Heart left ventricle (tissue), 16 donors: ENCODE measurements at regions not wholly inside any gene's neighbourhood (a gene's known extent, or its start where the extent isn't known, plus 50 kb on each side); places are given as distances from the start of the nearest gene placed in this dataset.

ENCODE experiments used
- ATAC-seq, 4 donors: fragments of 200-7000 bp; cut with Tn5 transposase; one replicate each; pipeline ENCODE4 v1.9.1; 2020 to 2022; ENCODE audit warnings: moderate library complexity in 4 of 4, mild to moderate bottlenecking in 3 of 4, moderate number of reproducible peaks in 1 of 4
- DNase-seq, 5 donors: peaks; one replicate each; pipeline ENCODE4 v3.0.0-alpha.2; 2020
- H3K27ac ChIP-seq, 12 donors: fragments of 200-600 bp; sonication (generic) in 4 of 12; one replicate each; pipeline versions ENCODE4 v1.5.0 to v1.8.0; 2016 to 2022; ENCODE audit warnings: mild to moderate bottlenecking in 2 of 12
- H3K27me3 ChIP-seq, 9 donors: fragments of 200-600 bp; sonication (generic) in 2 of 9; one replicate each; pipeline versions ENCODE4 v1.5.1 to v1.8.0; 2016 to 2022; ENCODE audit warnings: mild to moderate bottlenecking in 3 of 9
- H3K36me3 ChIP-seq, 9 donors: fragments of 200-600 bp; sonication (generic) in 2 of 9; one replicate each; pipeline versions ENCODE4 v1.5.0 to v1.8.0; 2018 to 2022; ENCODE audit warnings: mild to moderate bottlenecking in 2 of 9
- H3K4me1 ChIP-seq, 12 donors: fragments of 200-600 bp; sonication (generic) in 4 of 12; one replicate each; pipeline versions ENCODE4 v1.5.0 to v1.8.0; 2016 to 2022; ENCODE audit warnings: mild to moderate bottlenecking in 3 of 12
- H3K4me3 ChIP-seq, 12 donors: fragments of 200-600 bp; sonication (generic) in 4 of 12; one replicate each; pipeline versions ENCODE4 v1.5.0 to v1.8.0; 2017 to 2022; ENCODE audit warnings: mild to moderate bottlenecking in 9 of 12, moderate library complexity in 4 of 12
- H3K9me3 ChIP-seq, 12 donors: fragments of 200-600 bp; sonication (generic) in 4 of 12; one replicate each; pipeline versions ENCODE4 v1.5.0 to v1.8.0; 2016 to 2022; ENCODE audit warnings: mild to moderate bottlenecking in 1 of 12
- POLR2A ChIP-seq, 2 donors: fragments of 450-650 bp; IDR thresholded peaks; one replicate each; pipeline ENCODE4 v1.6.1; 2017; ENCODE audit warnings: antibody characterized with exemption in 2 of 2, mild to moderate bottlenecking in 2 of 2, moderate library complexity in 2 of 2
- WGBS, 4 donors: extraction: QIAGEN DNeasy Blood & Tissue Kit in 2 of 4; methylation state at CpG; one replicate each; pipeline versions ENCODE4 v1.1.5 to v1.1.7; 2013 to 2018; 5-methylcytosine and 5-hydroxymethylcytosine counted together
- intact Hi-C, 10 donors: fragments of 100-400 bp; cut with DNase I; formaldehyde crosslinking; loops; one replicate each; pipeline versions ENCODE4 v1.11.1 to v1.14.2; 2022
- TF ChIP-seq, protein P1 (sequence below), 12 donors: fragments of 200-600 bp; sonication (generic) in 4 of 12; IDR thresholded peaks; one replicate each; pipeline versions ENCODE4 v1.5.0 to v1.8.0; 2018 to 2022; ENCODE audit warnings: antibody characterized with exemption in 12 of 12, mild to moderate bottlenecking in 5 of 12
- donor health status: ischemic (EF 13 %, LVEDD 7.1; RV severe dilation, severe dysfunction).
- donor health status: healthy with polysubstance abuse.
- donor health status: DM: no; HTN: yes; CAD: no.
- donor health status: DM: no; HTN: no; CAD: no.
- donor health status: ischemic (EF 25% LVEDD 6.9; RV normal size, moderate dysfunction).
- donor health status: ischemic (EF 25% LVEDD 5.7; RV mildly dilated, moderate dysfunction).
- donor health status: healthy.
- donor health status: DM: yes; HTN: yes; CAD: no.
- donor health status: ischemic (EF 35%, LVEDD 5.7; RV mildly dilated, moderate dysfunction).
- donor health status: nonischemic (EF 11% LVEDD 7.7; RV severe dilation, severe dysfunction).
- donor health status: DM: yes; HTN: yes; CAD: no.
- donor health status: PGD.
- donor health status: ischemic (EF 29% LVEDD 5.4; RV normal size, mild dysfunction).
- donor health status: nonischemic (EF 23%, LVEDD 6.1; RV moderate dilation, normal function).

DNA sequence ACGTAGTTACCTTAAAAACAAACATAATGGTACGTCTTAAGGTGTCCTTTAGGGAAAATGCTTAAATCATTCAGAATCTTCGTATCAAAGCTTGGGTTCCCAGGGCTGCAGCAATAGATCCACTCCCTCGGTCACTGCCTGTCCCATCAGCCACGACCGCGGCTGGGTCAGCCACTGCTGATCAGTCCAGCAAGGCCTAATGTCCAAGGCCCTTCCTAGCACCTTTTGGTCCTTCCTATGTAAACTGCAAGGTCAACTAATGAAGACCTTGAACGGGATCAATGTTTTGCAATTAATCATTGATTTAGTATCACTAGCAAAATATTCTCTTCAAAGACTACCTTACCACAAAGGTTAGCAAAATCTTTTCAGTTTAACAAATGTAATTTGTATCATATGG lies 122.2 kb upstream of the IGF1R start:
- no peaks in the 10 kb centered on the region for H3K4me1 ChIP-seq
- H3K9me3 ChIP-seq, result no peaks in the 10 kb centered on the region
- no peaks in the 10 kb centered on the region for H3K36me3 ChIP-seq
- DNase-seq, result no peak
- no peak for ATAC-seq
- peak overlapping the region in 1 of 12 donors; percentile 19 for H3K4me3 ChIP-seq
- H3K27me3 ChIP-seq, result peaks cover 0 to 13% (median 0%) of the 10 kb centered on the region in 9 donors
- TF ChIP-seq, protein P1, sequence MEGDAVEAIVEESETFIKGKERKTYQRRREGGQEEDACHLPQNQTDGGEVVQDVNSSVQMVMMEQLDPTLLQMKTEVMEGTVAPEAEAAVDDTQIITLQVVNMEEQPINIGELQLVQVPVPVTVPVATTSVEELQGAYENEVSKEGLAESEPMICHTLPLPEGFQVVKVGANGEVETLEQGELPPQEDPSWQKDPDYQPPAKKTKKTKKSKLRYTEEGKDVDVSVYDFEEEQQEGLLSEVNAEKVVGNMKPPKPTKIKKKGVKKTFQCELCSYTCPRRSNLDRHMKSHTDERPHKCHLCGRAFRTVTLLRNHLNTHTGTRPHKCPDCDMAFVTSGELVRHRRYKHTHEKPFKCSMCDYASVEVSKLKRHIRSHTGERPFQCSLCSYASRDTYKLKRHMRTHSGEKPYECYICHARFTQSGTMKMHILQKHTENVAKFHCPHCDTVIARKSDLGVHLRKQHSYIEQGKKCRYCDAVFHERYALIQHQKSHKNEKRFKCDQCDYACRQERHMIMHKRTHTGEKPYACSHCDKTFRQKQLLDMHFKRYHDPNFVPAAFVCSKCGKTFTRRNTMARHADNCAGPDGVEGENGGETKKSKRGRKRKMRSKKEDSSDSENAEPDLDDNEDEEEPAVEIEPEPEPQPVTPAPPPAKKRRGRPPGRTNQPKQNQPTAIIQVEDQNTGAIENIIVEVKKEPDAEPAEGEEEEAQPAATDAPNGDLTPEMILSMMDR (IDR thresholded peaks at IDR 0.05), result no peak
- no peak for TF ChIP-seq POLR2A (IDR thresholded peaks at IDR 0.05)
- 88 to 94% (median 91%) methylated on average over 8 of the region's 8 CpGs for WGBS, 4 donors
- intact Hi-C loops, result loop anchor here in 3 of 10 donors (10.0 kb wide), 3 partner anchors 119 to 319 kb away; partner anchors contain the start of gene IGF1R (in 1 of the 3)
- no peak overlapping the region for H3K27ac ChIP-seq

GRCh38 chr15:98528046-98528725 lies 120.2 kb upstream of the IGF1R start:
- 72 to 84% (median 73%) methylated on average over 8 of the region's 8 CpGs for WGBS, 4 donors
- intact Hi-C loops, result loop anchor here in 3 of 10 donors (10.0 kb wide), 3 partner anchors 117 to 317 kb away; partner anchors contain the start of gene IGF1R (in 1 of the 3)
- TF ChIP-seq, protein P1 (IDR thresholded peaks at IDR 0.05), result no peak
- no peak for TF ChIP-seq POLR2A (IDR thresholded peaks at IDR 0.05)
- Histone ChIP-seq H3K4me1 (no peaks in the 10 kb centered on the region), H3K27ac (no peak overlapping the region), H3K27me3 (peaks cover 0 to 14% (median 0%) of the 10 kb centered on the region in 9 donors), H3K9me3 (no peaks in the 10 kb centered on the region), H3K4me3 (no peak overlapping the region), H3K36me3 (no peaks in the 10 kb centered on the region)
- ATAC-seq (no peak), DNase-seq (no peak)

DNA sequence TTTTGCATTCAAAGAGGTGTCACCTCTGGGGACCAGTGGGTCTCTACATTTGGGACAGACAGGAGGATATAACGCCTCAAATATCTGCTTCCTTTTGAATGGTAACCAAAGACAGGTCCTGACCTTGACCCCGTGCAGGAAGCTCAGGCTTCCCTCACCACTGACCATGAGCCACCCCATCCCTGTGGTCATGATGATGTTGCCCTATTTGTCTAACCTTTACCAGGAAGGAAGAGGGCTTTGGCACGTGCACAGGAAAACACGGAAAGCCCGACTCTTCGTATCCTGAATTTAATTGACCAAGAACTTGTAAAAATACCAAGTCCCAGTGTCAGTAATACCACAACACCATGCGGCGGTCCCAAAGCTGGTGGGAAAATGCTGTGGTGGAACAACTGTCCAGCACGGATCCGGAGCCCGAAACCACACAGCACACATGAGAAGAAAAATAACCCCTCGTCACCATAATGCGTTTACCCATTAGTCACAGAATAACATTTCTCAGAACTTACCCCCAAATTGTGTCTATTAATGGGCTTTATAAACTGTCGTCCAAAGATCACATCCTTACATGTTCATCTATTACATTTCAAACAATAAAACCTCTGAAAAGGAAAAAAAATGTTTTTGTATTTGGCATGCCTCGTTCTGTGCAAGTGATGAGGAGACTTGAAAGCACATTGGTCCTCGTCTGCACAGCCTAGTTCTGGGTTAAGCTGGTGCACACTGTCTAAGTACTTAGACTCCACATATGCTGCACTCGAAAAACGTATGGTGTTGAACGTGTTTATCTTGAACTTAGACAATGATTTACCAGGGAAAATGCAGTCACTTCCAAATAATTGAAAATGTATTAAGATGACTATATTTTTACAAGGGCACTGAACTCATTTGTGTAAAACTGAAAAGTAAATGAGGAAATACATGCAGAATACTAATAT lies 118.9 kb upstream of the IGF1R start:
- DNase-seq (no peak), ATAC-seq (no peak)
- Histone ChIP-seq H3K27me3 (peaks cover 0 to 14% (median 0%) of the 10 kb centered on the region in 9 donors), H3K4me1 (no peaks in the 10 kb centered on the region), H3K4me3 (no peak overlapping the region), H3K36me3 (no peaks in the 10 kb centered on the region), H3K27ac (no peak overlapping the region), H3K9me3 (no peaks in the 10 kb centered on the region)
- intact Hi-C loops, result loop anchor here in 3 of 10 donors (10.0 kb wide), 4 partner anchors 105 to 315 kb away; partner anchors contain the start of gene IGF1R (in 1 of the 3)
- 65 to 78% (median 70%) methylated on average over 19 of the region's 19 CpGs for WGBS, 4 donors
- no peak for TF ChIP-seq POLR2A (IDR thresholded peaks at IDR 0.05)
- TF ChIP-seq, protein P1 (IDR thresholded peaks at IDR 0.05), result no peak

DNA sequence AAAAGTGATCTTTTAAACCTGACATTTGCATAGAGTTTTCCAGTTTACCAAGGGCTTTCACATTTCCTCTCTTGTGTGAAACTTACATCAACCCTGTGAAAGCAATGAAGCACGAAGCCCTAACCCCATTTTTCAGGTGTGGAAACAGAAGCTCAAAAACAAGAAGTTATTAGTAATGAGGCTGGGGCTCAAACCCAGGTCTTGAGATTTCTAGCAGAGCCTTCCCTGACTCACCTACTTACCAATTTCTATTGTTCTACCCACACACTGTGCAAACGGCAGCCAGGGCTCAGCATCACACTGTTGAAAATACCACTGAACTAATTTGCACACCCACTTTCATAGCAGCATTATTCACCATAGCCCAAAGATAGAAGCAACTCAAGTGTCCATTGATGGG lies 117.8 kb upstream of the IGF1R start:
- H3K27ac ChIP-seq, result no peak overlapping the region
- H3K27me3 ChIP-seq, result peaks cover 0 to 14% (median 0%) of the 10 kb centered on the region in 9 donors
- no peak overlapping the region for H3K4me3 ChIP-seq
- no peak for DNase-seq
- TF ChIP-seq POLR2A (IDR thresholded peaks at IDR 0.05), result no peak
- TF ChIP-seq, protein P1 (IDR thresholded peaks at IDR 0.05), result no peak
- no peaks in the 10 kb centered on the region for H3K9me3 ChIP-seq
- no peak for ATAC-seq
- H3K4me1 ChIP-seq, result no peaks in the 10 kb centered on the region
- 76 to 88% (median 78%) methylated on average over 2 of the region's 2 CpGs for WGBS, 4 donors
- intact Hi-C loops, result loop anchor here in 1 of 10 donors (10.0 kb wide), 1 partner anchor 104 kb away; no protein-coding TSS in a partner anchor
- no peaks in the 10 kb centered on the region for H3K36me3 ChIP-seq
